ENCODE measurements at regions not wholly inside any gene's neighbourhood (a gene's known extent, or its start where the extent isn't known, plus 50 kb on each side); places are given as distances from the start of the nearest gene placed in this dataset.
"Not testable (repeated sequence)": the region's sequence is repeated elsewhere in the genome, so short reads cannot be mapped to it uniquely, and the experiment has no call there.

DNA sequence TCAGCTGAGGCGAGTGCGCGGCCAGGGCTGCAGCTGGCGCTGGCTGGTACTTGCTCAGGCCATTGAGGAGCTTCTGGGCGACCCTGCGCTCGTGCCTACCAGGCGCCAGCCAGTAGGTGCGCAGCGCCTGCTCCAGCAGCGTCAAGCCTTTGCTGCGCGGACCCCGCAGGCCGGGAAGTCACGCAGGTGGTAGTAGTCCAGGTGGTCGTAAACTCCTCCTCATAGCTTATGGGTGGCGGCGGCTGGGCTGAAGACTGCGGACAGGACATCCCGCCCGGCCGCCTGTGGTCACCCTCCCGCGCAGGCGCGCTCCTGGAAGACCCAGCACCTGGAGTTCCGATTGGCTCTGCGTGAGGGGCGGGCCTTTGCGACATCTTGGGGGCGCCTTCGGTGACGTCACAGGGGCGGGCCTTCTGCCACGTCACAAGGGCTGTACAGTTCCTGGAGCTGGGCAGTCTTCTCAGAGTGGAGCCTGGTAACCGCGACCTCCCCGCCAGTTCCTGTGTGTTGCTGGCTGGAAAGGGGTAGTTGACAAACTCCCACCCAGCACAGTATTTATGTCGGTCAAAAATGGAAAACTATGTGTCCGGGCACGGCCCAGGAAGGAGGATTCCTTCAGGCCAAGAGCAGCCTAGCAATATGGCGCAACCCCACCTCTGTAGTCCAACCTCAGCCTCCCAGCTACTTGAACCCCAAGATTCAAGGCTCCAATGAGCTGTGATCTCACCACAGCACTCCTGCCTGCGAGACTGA is 102.2 kb upstream of the VKORC1L1 start:
- H3K27me3 Mint-ChIP-seq; H3K36me3 ChIP-seq (replicated peaks in 1 of 2; ENCODE audit: control extremely low read depth in 1 of 2, control insufficient read depth in 1 of 2, extremely low read depth in 1 of 2, insufficient read depth in 2 of 2, low read length in 1 of 2); H3K9me3 Mint-ChIP-seq (ENCODE audit: insufficient read depth); H3K9me3 ChIP-seq (ENCODE audit: control extremely low read depth in 1 of 3, control insufficient read depth in 2 of 3, insufficient read depth in 1 of 3, low read length in 2 of 3); H4K20me1 ChIP-seq (ENCODE audit: control insufficient read depth, insufficient read depth, low read length, poor library complexity, severe bottlenecking); H3K27me3 ChIP-seq (replicated peaks in 1 of 4; ENCODE audit: control extremely low read depth in 1 of 4, control insufficient read depth in 3 of 4, insufficient read depth in 4 of 4, low read length in 3 of 4); H3K79me2 ChIP-seq (ENCODE audit: control insufficient read depth, insufficient read depth, low read length); H3K4me1 ChIP-seq (ENCODE audit: control insufficient read depth in 2 of 2, insufficient read depth in 2 of 2, low read length in 2 of 2); CTCF ChIA-PET: not testable (repeated sequence)
- TF ChIP-seq, protein P1, sequence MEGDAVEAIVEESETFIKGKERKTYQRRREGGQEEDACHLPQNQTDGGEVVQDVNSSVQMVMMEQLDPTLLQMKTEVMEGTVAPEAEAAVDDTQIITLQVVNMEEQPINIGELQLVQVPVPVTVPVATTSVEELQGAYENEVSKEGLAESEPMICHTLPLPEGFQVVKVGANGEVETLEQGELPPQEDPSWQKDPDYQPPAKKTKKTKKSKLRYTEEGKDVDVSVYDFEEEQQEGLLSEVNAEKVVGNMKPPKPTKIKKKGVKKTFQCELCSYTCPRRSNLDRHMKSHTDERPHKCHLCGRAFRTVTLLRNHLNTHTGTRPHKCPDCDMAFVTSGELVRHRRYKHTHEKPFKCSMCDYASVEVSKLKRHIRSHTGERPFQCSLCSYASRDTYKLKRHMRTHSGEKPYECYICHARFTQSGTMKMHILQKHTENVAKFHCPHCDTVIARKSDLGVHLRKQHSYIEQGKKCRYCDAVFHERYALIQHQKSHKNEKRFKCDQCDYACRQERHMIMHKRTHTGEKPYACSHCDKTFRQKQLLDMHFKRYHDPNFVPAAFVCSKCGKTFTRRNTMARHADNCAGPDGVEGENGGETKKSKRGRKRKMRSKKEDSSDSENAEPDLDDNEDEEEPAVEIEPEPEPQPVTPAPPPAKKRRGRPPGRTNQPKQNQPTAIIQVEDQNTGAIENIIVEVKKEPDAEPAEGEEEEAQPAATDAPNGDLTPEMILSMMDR (IDR thresholded peaks at IDR 0.05), result peak; percentile 20
- H2AFZ ChIP-seq (ENCODE audit: insufficient read depth, low read depth, low read length, poor library complexity, severe bottlenecking), result peak overlapping the region; percentile 98
- peak overlapping the region; percentile 79 for H3K9ac ChIP-seq (ENCODE audit: low read length)
- H3K27ac ChIP-seq (ENCODE audit: low read length in 2 of 2), result peak overlapping the region; percentile 67 to 89
- intact Hi-C loops (cut with micrococcal nuclease), result loop anchor here (2.0 kb wide), 1 partner anchor 20 kb away; no protein-coding TSS in a partner anchor
- H3K4me1 Mint-ChIP-seq, result peaks cover 11% of the 10 kb centered on the region
- peak; percentile 94 for DNase-seq
- H3K27ac Mint-ChIP-seq, result peak overlapping the region; percentile 95
- peak overlapping the region; percentile 30 to 84 (median 80) for H3K4me3 ChIP-seq (ENCODE audit: control extremely low read depth in 1 of 5, extremely low read depth in 1 of 5, insufficient read depth in 1 of 5, low read depth in 2 of 5, low read length in 4 of 5)
- peak overlapping the region; percentile 62 for H3K4me2 ChIP-seq (replicated peaks; ENCODE audit: low read depth, low read length, poor library complexity, severe bottlenecking)
- WGBS (ENCODE audit: insufficient coverage), result 2% methylated on average over 37 of the region's 44 CpGs
- peak; percentile 95 for ATAC-seq (ENCODE audit: low read depth)
- POLR2A ChIA-PET, result interaction anchor here (0.6 to 1.4 kb wide), 2 partner anchors 20 to 1450 kb away, joined by 3 to 4 read pairs; no protein-coding TSS in a partner anchor
- peak overlapping the region; percentile 93 for H3K4me3 Mint-ChIP-seq

DNA sequence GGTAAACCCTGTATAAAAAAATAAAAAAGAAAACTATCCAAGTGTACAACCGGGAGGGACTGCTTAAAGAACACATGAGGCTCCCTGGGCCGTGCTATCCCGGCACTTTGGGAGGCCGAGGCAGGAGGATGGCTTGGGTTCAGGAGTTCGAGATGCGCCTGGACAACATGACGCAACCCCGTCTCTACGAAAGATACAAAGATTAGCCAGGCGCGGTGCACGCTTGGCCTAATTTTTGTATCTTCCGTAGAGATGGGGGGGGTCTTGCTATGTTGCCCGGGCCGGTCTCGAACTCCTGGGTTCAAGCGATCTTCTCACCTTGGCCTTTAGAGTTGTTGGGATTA is 101.7 kb upstream of the VKORC1L1 start:
- H4K20me1 ChIP-seq (ENCODE audit: control insufficient read depth, insufficient read depth, low read length, poor library complexity, severe bottlenecking); CTCF ChIA-PET; H3K27me3 Mint-ChIP-seq; H3K79me2 ChIP-seq (ENCODE audit: control insufficient read depth, insufficient read depth, low read length); H3K9me3 Mint-ChIP-seq (ENCODE audit: insufficient read depth); DNase-seq; H3K4me1 ChIP-seq (ENCODE audit: control insufficient read depth in 2 of 2, insufficient read depth in 2 of 2, low read length in 2 of 2); ATAC-seq (ENCODE audit: low read depth); H3K9me3 ChIP-seq (ENCODE audit: control extremely low read depth in 1 of 3, control insufficient read depth in 2 of 3, insufficient read depth in 1 of 3, low read length in 2 of 3); H3K27me3 ChIP-seq (replicated peaks in 1 of 4; ENCODE audit: control extremely low read depth in 1 of 4, control insufficient read depth in 3 of 4, insufficient read depth in 4 of 4, low read length in 3 of 4); H3K36me3 ChIP-seq (replicated peaks in 1 of 2; ENCODE audit: control extremely low read depth in 1 of 2, control insufficient read depth in 1 of 2, extremely low read depth in 1 of 2, insufficient read depth in 2 of 2, low read length in 1 of 2): not testable (repeated sequence)
- WGBS (ENCODE audit: insufficient coverage), result over 99% methylated on average over 12 of the region's 17 CpGs
- POLR2A ChIA-PET, result interaction anchor here (1.4 kb wide), 1 partner anchor 20 kb away, joined by 4 read pairs; no protein-coding TSS in a partner anchor
- peak overlapping the region; percentile 98 for H2AFZ ChIP-seq (ENCODE audit: insufficient read depth, low read depth, low read length, poor library complexity, severe bottlenecking)
- Mint-ChIP-seq H3K4me1 (peaks cover 11% of the 10 kb centered on the region), H3K4me3 (peak overlapping the region; percentile 93), H3K27ac (peak overlapping the region; percentile 95)
- intact Hi-C loops (cut with micrococcal nuclease), result loop anchor here (2.0 kb wide), 1 partner anchor 20 kb away; no protein-coding TSS in a partner anchor
- H3K9ac ChIP-seq (ENCODE audit: low read length), result peak overlapping the region; percentile 79
- H3K4me2 ChIP-seq (replicated peaks; ENCODE audit: low read depth, low read length, poor library complexity, severe bottlenecking), result peak overlapping the region; percentile 62
- H3K4me3 ChIP-seq (ENCODE audit: control extremely low read depth in 1 of 5, extremely low read depth in 1 of 5, insufficient read depth in 1 of 5, low read depth in 2 of 5, low read length in 4 of 5), result peak overlapping the region; percentile 30 to 84 (median 80)
- H3K27ac ChIP-seq (ENCODE audit: low read length in 2 of 2), result peak overlapping the region; percentile 67 to 89

DNA sequence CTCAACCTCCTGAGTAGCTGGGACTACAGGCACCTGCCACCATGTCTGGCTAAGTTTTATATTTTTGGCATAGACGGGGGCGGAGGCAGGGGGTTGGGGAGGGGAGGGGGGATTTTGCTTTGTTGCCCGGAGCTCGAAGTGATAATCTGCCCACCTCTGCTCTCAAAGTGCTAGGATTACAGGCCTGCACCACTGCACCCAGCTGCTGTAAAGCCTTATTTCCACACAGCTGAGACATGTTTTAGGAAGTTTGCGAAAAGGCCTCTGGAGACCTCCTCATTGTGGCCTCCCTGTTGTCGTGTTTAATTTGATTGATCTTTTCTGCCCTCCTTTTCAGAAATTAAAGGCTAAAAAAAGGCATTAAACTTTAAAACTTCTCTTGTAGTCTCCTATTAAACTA is 96.2 kb upstream of the VKORC1L1 start:
- H3K4me2 ChIP-seq (replicated peaks; ENCODE audit: low read depth, low read length, poor library complexity, severe bottlenecking); intact Hi-C loops (cut with micrococcal nuclease); H3K27ac Mint-ChIP-seq; H2AFZ ChIP-seq (ENCODE audit: insufficient read depth, low read depth, low read length, poor library complexity, severe bottlenecking); H3K27me3 Mint-ChIP-seq; H3K4me3 ChIP-seq (ENCODE audit: control extremely low read depth in 1 of 5, extremely low read depth in 1 of 5, insufficient read depth in 1 of 5, low read depth in 2 of 5, low read length in 4 of 5); H3K4me3 Mint-ChIP-seq; H3K4me1 ChIP-seq (ENCODE audit: control insufficient read depth in 2 of 2, insufficient read depth in 2 of 2, low read length in 2 of 2); H3K9ac ChIP-seq (ENCODE audit: low read length); H3K9me3 Mint-ChIP-seq (ENCODE audit: insufficient read depth); CTCF ChIA-PET; H3K27me3 ChIP-seq (replicated peaks in 1 of 4; ENCODE audit: control extremely low read depth in 1 of 4, control insufficient read depth in 3 of 4, insufficient read depth in 4 of 4, low read length in 3 of 4); H3K79me2 ChIP-seq (ENCODE audit: control insufficient read depth, insufficient read depth, low read length); H3K36me3 ChIP-seq (replicated peaks in 1 of 2; ENCODE audit: control extremely low read depth in 1 of 2, control insufficient read depth in 1 of 2, extremely low read depth in 1 of 2, insufficient read depth in 2 of 2, low read length in 1 of 2); POLR2A ChIA-PET; H3K9me3 ChIP-seq (ENCODE audit: control extremely low read depth in 1 of 3, control insufficient read depth in 2 of 3, insufficient read depth in 1 of 3, low read length in 2 of 3); DNase-seq; H3K27ac ChIP-seq (ENCODE audit: low read length in 2 of 2); H4K20me1 ChIP-seq (ENCODE audit: control insufficient read depth, insufficient read depth, low read length, poor library complexity, severe bottlenecking); ATAC-seq (ENCODE audit: low read depth); H3K4me1 Mint-ChIP-seq: not testable (repeated sequence)
- no CpG with 5 or more reads among the region's 6 CpGs for WGBS (ENCODE audit: insufficient coverage)

Measured in B cell (primary cell).